KMS-11 (cell line): ENCODE measurements at regions not wholly inside any gene's neighbourhood (a gene's known extent, or its start where the extent isn't known, plus 50 kb on each side); places are given as distances from the start of the nearest gene placed in this dataset.

ENCODE experiments used
- H2AFZ ChIP-seq: fragments of 200-600 bp; sonication (generic); 2 replicates; pipeline ENCODE4 v1.6.1; 2016; ENCODE audit warnings: antibody characterized with exemption, mixed run types, low read depth
- H3K27ac ChIP-seq: fragments of 200-600 bp; sonication (generic); 2 replicates; pipeline ENCODE4 v1.6.1; 2016; ENCODE audit warnings: mild to moderate bottlenecking, mixed run types
- H3K27me3 ChIP-seq: fragments of 200-600 bp; sonication (generic); 2 replicates; pipeline ENCODE4 v1.6.1; 2017; ENCODE audit warnings: mild to moderate bottlenecking, low read depth, mixed run types, moderate library complexity; ENCODE audit not compliant: insufficient read depth
- H3K36me3 ChIP-seq: fragments of 200-600 bp; sonication (generic); 2 replicates; pipeline ENCODE4 v1.6.1; 2017; ENCODE audit warnings: mild to moderate bottlenecking, mixed run types; ENCODE audit not compliant: insufficient read depth
- H3K4me1 ChIP-seq: fragments of 200-600 bp; sonication (generic); 2 replicates; pipeline ENCODE4 v1.6.1; 2016; ENCODE audit warnings: mild to moderate bottlenecking, low read depth, mixed run types; ENCODE audit not compliant: poor library complexity, severe bottlenecking
- H3K4me2 ChIP-seq: fragments of 200-600 bp; sonication (generic); 2 replicates; pipeline ENCODE4 v1.7.0; 2016; ENCODE audit warnings: mild to moderate bottlenecking, mixed run types
- H3K4me3 ChIP-seq: fragments of 200-600 bp; sonication (generic); IDR thresholded peaks from 2 replicates; pipeline ENCODE4 v1.6.1; 2017; ENCODE audit warnings: low read depth, low read length, mixed read lengths; ENCODE audit not compliant: insufficient read depth
- H3K79me2 ChIP-seq: fragments of 200-600 bp; sonication (generic); 2 replicates; pipeline ENCODE4 v1.6.1; 2016; ENCODE audit warnings: low read depth, mixed run types; ENCODE audit not compliant: insufficient read depth
- H3K9ac ChIP-seq: fragments of 200-600 bp; sonication (generic); 2 replicates; pipeline ENCODE4 v1.6.1; 2016; ENCODE audit warnings: mild to moderate bottlenecking, mixed run types
- H4K20me1 ChIP-seq: fragments of 200-600 bp; sonication (generic); 2 replicates; pipeline ENCODE4 v1.6.1; 2016; ENCODE audit warnings: mild to moderate bottlenecking, mixed run types; ENCODE audit not compliant: insufficient read depth
- CTCF ChIP-seq: fragments of 200-600 bp; sonication (generic); conservative IDR thresholded peaks from 2 replicates; pipeline ENCODE4 v1.6.1; 2017; ENCODE audit warnings: low read depth, mild to moderate bottlenecking, antibody characterized with exemption, low read length, moderate library complexity, mixed read lengths

DNA sequence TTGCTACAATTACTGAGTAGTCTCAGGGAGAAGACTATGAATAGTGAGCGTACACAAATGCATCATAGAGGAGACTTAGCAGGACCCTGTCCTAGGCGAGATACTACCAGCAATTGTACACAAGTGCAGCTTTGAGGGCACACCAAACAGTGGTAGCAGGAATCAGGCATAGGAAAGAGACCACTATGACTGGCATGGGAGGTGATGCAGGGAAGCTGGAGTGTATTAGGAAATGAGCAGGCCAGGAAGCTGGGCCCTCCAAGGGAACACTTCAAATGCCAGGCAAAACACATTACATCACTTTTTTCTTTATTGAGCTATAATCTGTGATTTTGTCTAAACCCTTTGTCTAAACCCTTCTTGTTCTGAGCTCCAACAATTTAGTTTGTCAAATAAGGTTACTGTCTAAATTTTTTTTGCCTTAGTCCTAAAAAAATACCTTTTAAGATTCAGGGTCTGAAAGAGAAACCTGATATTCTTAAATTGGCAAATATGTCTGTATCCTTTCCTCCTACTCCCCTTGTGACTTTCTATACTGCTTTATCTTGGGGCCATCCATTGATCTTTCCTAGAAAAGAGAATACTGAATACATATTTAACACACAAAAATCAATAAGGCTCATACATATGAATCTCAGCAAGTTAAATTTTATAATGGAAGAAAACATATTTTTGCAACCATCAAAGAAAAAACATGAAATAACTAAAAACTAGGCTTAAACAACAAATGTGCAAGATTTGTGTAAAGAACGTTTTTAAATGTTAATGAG, 193.8 kb upstream of the PHYHIPL start:
- Histone ChIP-seq H3K4me2 (no peak overlapping the region), H3K27ac (no peak overlapping the region), H3K9ac (no peak overlapping the region), H3K79me2 (no peaks in the 10 kb centered on the region), H3K4me1 (no peaks in the 10 kb centered on the region), H3K27me3 (no peaks in the 10 kb centered on the region), H4K20me1 (no peaks in the 10 kb centered on the region), H3K4me3 (no peak overlapping the region), H2AFZ (no peak overlapping the region), H3K36me3 (no peaks in the 10 kb centered on the region)
- TF ChIP-seq CTCF, result no peak

DNA sequence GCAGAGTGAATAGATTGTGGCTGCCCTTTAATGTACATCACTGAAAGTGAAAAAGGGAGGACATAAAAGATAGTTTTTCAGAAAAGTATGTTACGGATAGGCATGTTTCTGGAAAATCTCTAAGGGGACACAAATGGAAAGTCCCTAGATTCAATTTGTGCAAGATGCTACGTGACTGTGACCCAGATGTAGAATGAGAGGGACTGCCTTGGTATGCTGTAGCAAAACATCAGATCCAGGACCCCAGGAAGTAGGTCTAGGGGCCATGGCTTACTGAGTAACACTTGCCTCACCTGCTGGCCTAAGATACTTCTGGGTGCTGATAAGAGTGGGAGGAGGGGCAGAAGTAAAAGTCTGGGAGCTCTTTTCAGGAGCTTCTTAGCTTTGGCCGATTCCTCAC, 191.2 kb upstream of the PHYHIPL start:
- no peak overlapping the region for H3K4me3 ChIP-seq
- no peaks in the 10 kb centered on the region for H3K4me1 ChIP-seq
- H2AFZ ChIP-seq, result no peak overlapping the region
- no peaks in the 10 kb centered on the region for H4K20me1 ChIP-seq
- no peak overlapping the region for H3K27ac ChIP-seq
- no peaks in the 10 kb centered on the region for H3K36me3 ChIP-seq
- H3K9ac ChIP-seq, result no peak overlapping the region
- TF ChIP-seq CTCF, result no peak
- H3K79me2 ChIP-seq, result no peaks in the 10 kb centered on the region
- no peaks in the 10 kb centered on the region for H3K27me3 ChIP-seq
- no peak overlapping the region for H3K4me2 ChIP-seq

GRCh38 chr10:58989486-58990039, 186.9 kb upstream of the PHYHIPL start:
- H4K20me1 ChIP-seq, result no peaks in the 10 kb centered on the region
- no peaks in the 10 kb centered on the region for H3K79me2 ChIP-seq
- no peak overlapping the region for H3K9ac ChIP-seq
- H3K4me3 ChIP-seq, result no peak overlapping the region
- no peak overlapping the region for H2AFZ ChIP-seq
- H3K4me1 ChIP-seq, result no peaks in the 10 kb centered on the region
- H3K27me3 ChIP-seq, result no peaks in the 10 kb centered on the region
- no peak for TF ChIP-seq CTCF
- no peaks in the 10 kb centered on the region for H3K36me3 ChIP-seq
- H3K4me2 ChIP-seq, result no peak overlapping the region
- H3K27ac ChIP-seq, result no peak overlapping the region

DNA sequence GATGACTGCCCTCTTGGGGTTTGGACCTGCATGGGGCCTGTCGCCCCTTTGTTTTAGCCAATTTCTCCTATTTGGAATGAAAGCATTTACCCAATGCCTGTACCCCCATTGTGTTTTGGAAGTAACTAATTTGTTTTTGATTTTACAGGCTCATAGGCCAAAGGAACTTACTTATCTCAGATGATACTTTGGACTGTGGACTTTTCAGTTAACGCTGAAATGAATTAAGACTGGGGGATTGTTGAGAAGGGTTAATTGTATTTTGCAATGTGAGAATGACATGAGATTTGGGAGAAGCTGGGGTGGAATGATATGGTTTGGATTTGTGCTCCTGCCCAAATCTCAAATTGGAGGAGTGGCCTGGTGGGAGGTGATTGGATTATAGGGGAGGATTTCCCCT, 185.8 kb upstream of the PHYHIPL start:
- Histone ChIP-seq H3K27me3 (no peaks in the 10 kb centered on the region), H3K4me3 (no peak overlapping the region), H3K4me1 (no peaks in the 10 kb centered on the region), H4K20me1 (no peaks in the 10 kb centered on the region), H3K79me2 (no peaks in the 10 kb centered on the region), H2AFZ (no peak overlapping the region), H3K27ac (no peak overlapping the region), H3K4me2 (no peak overlapping the region), H3K36me3 (no peaks in the 10 kb centered on the region), H3K9ac (no peak overlapping the region)
- TF ChIP-seq CTCF, result no peak
